Tibial nerve (tissue), 4 donors: ENCODE measurements at regions not wholly inside any gene's neighbourhood (a gene's known extent, or its start where the extent isn't known, plus 50 kb on each side); places are given as distances from the start of the nearest gene placed in this dataset.

Experiments used
- DNase-seq, 2 donors: peaks; one replicate each; pipeline ENCODE4 v3.0.0-alpha.2; 2019; ENCODE audit warnings: low spot score in 2 of 2
- H3K27ac ChIP-seq, 4 donors: fragments of 200-600 bp; sonication (generic) in 3 of 4; one replicate each; pipeline ENCODE4 v1.5.1; 2017 to 2019; ENCODE audit warnings: mild to moderate bottlenecking in 1 of 4
- H3K27me3 ChIP-seq, 2 donors: fragments of 200-600 bp; sonication (generic) in 1 of 2; one replicate each; pipeline versions ENCODE4 v1.5.1 to v1.6.0; 2017 to 2019
- H3K36me3 ChIP-seq, 3 donors: fragments of 200-600 bp; sonication (generic); one replicate each; pipeline ENCODE4 v1.5.1; 2018 to 2019
- H3K4me1 ChIP-seq, 4 donors: fragments of 200-600 bp; sonication (generic) in 3 of 4; one replicate each; pipeline ENCODE4 v1.5.1; 2017 to 2019
- H3K4me3 ChIP-seq, 4 donors: fragments of 200-600 bp; sonication (generic) in 3 of 4; one replicate each; pipeline ENCODE4 v1.5.1; 2017 to 2019; ENCODE audit warnings: mild to moderate bottlenecking in 1 of 4, moderate library complexity in 1 of 4
- H3K9me3 ChIP-seq, 4 donors: fragments of 200-600 bp; sonication (generic) in 3 of 4; one replicate each; pipeline ENCODE4 v1.5.1; 2017 to 2019
- EP300 ChIP-seq, 2 donors: sonication (generic); formaldehyde crosslinking; IDR thresholded peaks; one replicate each; pipeline ENCODE4 v1.6.1; 2017; ENCODE audit warnings: antibody characterized with exemption in 2 of 2, mild to moderate bottlenecking in 1 of 2
- POLR2A ChIP-seq, 2 donors: fragments of 450-650 bp; IDR thresholded peaks; one replicate each; pipeline ENCODE4 v1.6.1; 2017; ENCODE audit warnings: antibody characterized with exemption in 2 of 2, mild to moderate bottlenecking in 2 of 2, moderate library complexity in 2 of 2
- WGBS, 2 donors: methylation state at CpG; one replicate each; pipeline ENCODE4 v1.1.5; 2018; 5-methylcytosine and 5-hydroxymethylcytosine counted together
- TF ChIP-seq, protein P1 (sequence below), 5 experiments: fragments of 200-600 bp in 3 of 5; fragments of 450-650 bp in 2 of 5; sonication (generic) in 3 of 5; IDR thresholded peaks; one replicate each; pipeline ENCODE4 v1.5.1; 2016 to 2019; ENCODE audit warnings: antibody characterized with exemption in 5 of 5, mild to moderate bottlenecking in 3 of 5, moderate library complexity in 2 of 5

DNA sequence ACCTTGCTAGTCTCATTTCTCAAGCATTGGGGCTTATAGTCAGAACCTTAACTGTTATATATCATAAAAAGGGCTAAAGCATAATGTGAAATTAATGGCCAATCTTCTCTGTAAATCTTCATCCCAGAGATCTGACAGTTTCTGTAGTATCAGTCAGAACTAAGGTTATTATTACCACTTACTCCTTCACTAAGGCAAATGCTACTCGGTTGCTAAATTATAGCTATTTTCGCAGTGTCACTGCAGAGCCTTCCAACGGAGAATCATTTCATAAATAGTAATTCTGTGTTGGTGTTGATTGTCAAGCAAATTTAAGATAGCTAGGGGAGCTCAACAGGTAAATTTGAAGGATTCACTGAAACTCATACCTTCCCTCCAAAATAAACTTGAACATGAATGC is 258.0 kb downstream of the METTL4 start:
- Histone ChIP-seq H3K36me3 (no peaks in the 10 kb centered on the region), H3K4me3 (no peak overlapping the region), H3K27me3 (no peaks in the 10 kb centered on the region), H3K27ac (no peak overlapping the region), H3K4me1 (no peaks in the 10 kb centered on the region), H3K9me3 (no peaks in the 10 kb centered on the region)
- TF ChIP-seq EP300 (IDR thresholded peaks at IDR 0.05) (no peak), POLR2A (IDR thresholded peaks at IDR 0.05) (no peak)
- TF ChIP-seq, protein P1, sequence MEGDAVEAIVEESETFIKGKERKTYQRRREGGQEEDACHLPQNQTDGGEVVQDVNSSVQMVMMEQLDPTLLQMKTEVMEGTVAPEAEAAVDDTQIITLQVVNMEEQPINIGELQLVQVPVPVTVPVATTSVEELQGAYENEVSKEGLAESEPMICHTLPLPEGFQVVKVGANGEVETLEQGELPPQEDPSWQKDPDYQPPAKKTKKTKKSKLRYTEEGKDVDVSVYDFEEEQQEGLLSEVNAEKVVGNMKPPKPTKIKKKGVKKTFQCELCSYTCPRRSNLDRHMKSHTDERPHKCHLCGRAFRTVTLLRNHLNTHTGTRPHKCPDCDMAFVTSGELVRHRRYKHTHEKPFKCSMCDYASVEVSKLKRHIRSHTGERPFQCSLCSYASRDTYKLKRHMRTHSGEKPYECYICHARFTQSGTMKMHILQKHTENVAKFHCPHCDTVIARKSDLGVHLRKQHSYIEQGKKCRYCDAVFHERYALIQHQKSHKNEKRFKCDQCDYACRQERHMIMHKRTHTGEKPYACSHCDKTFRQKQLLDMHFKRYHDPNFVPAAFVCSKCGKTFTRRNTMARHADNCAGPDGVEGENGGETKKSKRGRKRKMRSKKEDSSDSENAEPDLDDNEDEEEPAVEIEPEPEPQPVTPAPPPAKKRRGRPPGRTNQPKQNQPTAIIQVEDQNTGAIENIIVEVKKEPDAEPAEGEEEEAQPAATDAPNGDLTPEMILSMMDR (IDR thresholded peaks at IDR 0.05) = no peak
- WGBS, 2 donors = 81 to 88% methylated on average over 3 of the region's 3 CpGs
- no peak for DNase-seq

DNA sequence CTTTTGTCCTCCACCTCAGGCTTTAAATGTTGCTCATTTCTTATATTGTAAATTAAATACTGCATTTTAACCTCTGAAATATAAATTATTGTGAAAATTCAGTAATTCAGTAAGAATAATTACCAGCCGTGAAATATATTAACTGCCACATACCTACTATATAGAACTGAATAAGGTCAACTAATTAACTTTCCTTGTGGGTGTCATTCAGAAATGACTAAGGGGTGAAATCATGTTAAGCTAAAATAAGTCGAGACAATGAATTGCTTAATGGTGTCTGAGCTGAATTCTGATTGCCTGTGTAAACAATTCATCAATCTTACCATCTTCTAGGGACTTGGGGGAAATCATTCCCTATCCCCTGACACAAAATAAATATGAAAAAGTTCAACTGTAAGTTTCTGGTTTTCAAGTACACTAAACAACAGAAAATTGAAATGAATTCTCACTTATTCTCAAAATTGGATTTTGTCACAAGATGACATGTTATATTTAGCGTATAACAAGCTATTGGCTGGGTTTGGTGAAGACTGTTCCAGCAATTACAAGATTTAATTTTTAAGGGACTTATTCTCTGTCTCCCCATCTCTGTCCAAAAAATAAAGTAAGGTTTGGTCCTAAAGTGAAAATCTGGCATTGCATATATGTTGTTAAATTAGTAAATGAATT is 255.1 kb downstream of the METTL4 start:
- Histone ChIP-seq H3K9me3 (no peaks in the 10 kb centered on the region), H3K27ac (no peak overlapping the region), H3K4me3 (no peak overlapping the region), H3K27me3 (no peaks in the 10 kb centered on the region), H3K36me3 (no peaks in the 10 kb centered on the region), H3K4me1 (no peaks in the 10 kb centered on the region)
- TF ChIP-seq EP300 (IDR thresholded peaks at IDR 0.05) (no peak), POLR2A (IDR thresholded peaks at IDR 0.05) (no peak)
- TF ChIP-seq, protein P1 (IDR thresholded peaks at IDR 0.05) = no peak
- WGBS, 2 donors = 57% methylated on average over 3 of the region's 3 CpGs
- DNase-seq = no peak

DNA sequence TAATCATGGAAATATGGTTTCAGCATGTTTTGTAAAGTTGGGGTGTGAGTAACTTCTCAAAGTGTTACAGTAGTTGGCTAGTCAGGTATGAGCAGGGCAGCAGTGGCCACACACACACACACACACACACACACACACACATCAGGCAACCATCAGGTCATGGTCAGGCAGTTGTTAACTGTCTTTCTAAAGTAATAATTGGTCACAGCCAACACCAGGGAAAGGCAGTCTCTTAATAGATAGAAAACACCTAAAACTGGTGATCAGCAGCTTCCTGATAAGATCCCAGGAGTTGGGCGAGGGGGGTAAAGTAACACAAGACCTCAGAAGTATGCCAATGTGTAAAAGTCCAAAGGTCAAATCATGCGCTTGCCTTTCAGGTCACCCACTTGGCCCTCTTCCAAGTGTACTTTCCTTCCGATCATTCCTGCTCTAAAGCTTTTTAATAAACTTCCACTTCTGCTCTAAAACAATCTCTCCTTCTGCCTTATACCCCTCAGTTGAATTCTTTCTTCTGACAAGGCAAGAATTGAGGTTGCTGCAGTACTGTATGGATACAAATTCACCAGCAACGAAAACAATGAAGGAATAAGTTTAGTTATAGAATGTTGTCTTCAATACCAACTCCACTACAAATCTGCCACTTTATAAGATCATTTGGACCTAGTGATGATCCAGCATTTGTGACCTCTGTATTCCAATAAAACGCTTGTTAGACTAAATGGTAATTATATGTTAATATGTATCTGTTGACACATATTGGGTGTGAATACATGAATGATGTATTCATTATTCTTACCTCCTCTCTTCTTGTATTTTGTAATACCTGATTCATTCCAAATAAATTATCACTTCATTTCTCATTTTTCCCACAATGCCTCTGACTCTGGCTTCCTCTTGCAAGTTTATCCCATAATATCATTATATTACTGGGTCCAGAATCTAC is 254.3 kb downstream of the METTL4 start:
- H3K36me3 ChIP-seq = no peaks in the 10 kb centered on the region
- TF ChIP-seq, protein P1 (IDR thresholded peaks at IDR 0.05) = no peak
- TF ChIP-seq EP300 (IDR thresholded peaks at IDR 0.05) (no peak), POLR2A (IDR thresholded peaks at IDR 0.05) (no peak)
- WGBS, 2 donors = 45 to 48% methylated on average over 5 of the region's 5 CpGs
- no peaks in the 10 kb centered on the region for H3K9me3 ChIP-seq
- H3K27ac ChIP-seq = no peak overlapping the region
- H3K27me3 ChIP-seq = no peaks in the 10 kb centered on the region
- H3K4me1 ChIP-seq = no peaks in the 10 kb centered on the region
- H3K4me3 ChIP-seq = no peak overlapping the region
- no peak for DNase-seq

DNA sequence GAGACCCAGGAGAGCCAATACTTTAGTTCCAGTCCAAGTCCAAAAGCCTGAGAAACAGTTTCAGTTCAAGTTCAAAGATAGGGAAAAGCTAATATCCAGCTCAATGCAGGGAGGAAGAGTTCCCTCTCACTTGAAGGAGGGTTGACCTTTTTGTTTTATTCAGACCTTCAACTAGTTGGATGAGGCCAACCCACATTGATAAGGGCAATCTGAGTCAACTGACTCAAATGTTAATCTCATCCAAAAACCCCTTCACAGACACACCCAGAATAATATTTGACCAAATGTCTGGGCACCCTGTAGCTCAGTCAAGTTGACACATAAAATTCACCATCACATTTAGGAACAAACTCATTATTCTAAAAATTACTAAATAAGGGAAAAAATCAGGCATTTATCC is 246.8 kb downstream of the METTL4 start:
- Histone ChIP-seq H3K9me3 (no peaks in the 10 kb centered on the region), H3K27me3 (no peaks in the 10 kb centered on the region), H3K27ac (no peak overlapping the region), H3K4me1 (no peaks in the 10 kb centered on the region), H3K4me3 (no peak overlapping the region), H3K36me3 (no peaks in the 10 kb centered on the region)
- DNase-seq = no peak
- TF ChIP-seq POLR2A (IDR thresholded peaks at IDR 0.05) = no peak
- TF ChIP-seq, protein P1 (IDR thresholded peaks at IDR 0.05) = no peak
- no peak for TF ChIP-seq EP300 (IDR thresholded peaks at IDR 0.05)

DNA sequence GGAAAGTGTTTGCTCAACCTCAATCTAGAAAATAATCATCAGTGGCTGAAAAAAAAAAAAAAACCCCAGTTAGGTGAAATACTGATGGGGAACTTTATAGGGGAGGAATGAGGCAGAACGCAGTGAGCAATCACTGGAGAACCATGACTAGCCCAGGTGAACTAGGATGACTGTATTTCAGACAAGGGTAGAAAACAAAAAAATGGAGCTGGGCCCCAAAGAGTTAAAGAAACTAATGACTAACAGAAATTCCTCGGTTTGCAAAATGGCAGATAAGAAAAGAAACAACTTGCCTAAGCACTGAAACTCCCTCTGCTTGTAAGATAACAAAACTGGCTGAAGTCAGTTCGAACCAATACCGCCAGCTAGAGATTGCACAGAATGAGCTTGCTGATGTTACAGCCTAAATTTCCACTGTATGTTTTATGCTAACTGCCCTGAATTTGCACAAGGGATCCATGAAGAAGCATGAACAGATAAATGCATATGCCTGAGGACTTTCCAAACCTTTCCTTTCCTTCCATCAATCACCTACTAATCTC is 245.9 kb downstream of the METTL4 start:
- Histone ChIP-seq H3K9me3 (no peaks in the 10 kb centered on the region), H3K27me3 (no peaks in the 10 kb centered on the region), H3K4me3 (no peak overlapping the region), H3K27ac (no peak overlapping the region), H3K4me1 (no peaks in the 10 kb centered on the region), H3K36me3 (no peaks in the 10 kb centered on the region)
- no peak for DNase-seq
- WGBS, 2 donors = 57% methylated on average over 4 of the region's 4 CpGs
- TF ChIP-seq, protein P1 (IDR thresholded peaks at IDR 0.05) = no peak
- no peak for TF ChIP-seq POLR2A (IDR thresholded peaks at IDR 0.05)
- TF ChIP-seq EP300 (IDR thresholded peaks at IDR 0.05) = no peak
